ENCODE measurements at regions not wholly inside any gene's neighbourhood (a gene's known extent, or its start where the extent isn't known, plus 50 kb on each side); places are given as distances from the start of the nearest gene placed in this dataset.

DNA sequence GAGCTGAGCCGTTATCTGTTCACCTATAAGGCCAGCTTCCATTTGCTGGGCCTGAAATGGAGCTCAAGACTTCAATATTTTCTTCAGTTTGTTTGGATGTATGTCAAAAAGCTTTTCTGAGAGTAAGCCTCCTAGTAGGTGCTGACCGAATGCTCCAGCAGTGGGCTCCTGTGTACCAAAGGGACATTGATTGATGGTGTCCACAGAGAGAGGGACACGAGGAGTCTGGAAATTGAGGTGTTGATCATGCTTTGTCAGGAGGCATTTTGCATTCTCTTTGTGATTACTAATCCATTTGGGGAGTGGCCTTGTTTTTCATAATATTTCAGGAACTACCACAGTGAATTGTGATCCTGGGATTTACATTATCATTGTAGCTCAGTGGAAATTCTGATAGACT lies 107.7 kb upstream of the SLC38A2 start:
- TF ChIP-seq, protein P1, sequence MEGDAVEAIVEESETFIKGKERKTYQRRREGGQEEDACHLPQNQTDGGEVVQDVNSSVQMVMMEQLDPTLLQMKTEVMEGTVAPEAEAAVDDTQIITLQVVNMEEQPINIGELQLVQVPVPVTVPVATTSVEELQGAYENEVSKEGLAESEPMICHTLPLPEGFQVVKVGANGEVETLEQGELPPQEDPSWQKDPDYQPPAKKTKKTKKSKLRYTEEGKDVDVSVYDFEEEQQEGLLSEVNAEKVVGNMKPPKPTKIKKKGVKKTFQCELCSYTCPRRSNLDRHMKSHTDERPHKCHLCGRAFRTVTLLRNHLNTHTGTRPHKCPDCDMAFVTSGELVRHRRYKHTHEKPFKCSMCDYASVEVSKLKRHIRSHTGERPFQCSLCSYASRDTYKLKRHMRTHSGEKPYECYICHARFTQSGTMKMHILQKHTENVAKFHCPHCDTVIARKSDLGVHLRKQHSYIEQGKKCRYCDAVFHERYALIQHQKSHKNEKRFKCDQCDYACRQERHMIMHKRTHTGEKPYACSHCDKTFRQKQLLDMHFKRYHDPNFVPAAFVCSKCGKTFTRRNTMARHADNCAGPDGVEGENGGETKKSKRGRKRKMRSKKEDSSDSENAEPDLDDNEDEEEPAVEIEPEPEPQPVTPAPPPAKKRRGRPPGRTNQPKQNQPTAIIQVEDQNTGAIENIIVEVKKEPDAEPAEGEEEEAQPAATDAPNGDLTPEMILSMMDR (IDR thresholded peaks at IDR 0.05), result no peak
- TF ChIP-seq ZFX (IDR thresholded peaks at IDR 0.05; ENCODE audit: borderline replicate concordance), result no peak
